GM23248 (cell line): ENCODE measurements at regions not wholly inside any gene's neighbourhood (a gene's known extent, or its start where the extent isn't known, plus 50 kb on each side); places are given as distances from the start of the nearest gene placed in this dataset.
"Not testable (repeated sequence)": the region's sequence is repeated elsewhere in the genome, so short reads cannot be mapped to it uniquely, and the experiment has no call there.

ENCODE experiments used
- DNase-seq: peaks from one replicate; pipeline ENCODE4 v3.0.0-alpha.2; 2015
- H2AFZ ChIP-seq: fragments of 200-600 bp; sonication (generic); 2 replicates; pipeline ENCODE4 v1.6.1; 2016; ENCODE audit warnings: antibody characterized with exemption
- H3F3A ChIP-seq: fragments of 200-600 bp; sonication (generic); 2 replicates; pipeline ENCODE4 v1.6.1; 2016; ENCODE audit warnings: mild to moderate bottlenecking, antibody characterized with exemption, mixed run types; ENCODE audit not compliant: insufficient read depth
- H3K27ac ChIP-seq: fragments of 200-600 bp; sonication (generic); 2 replicates; pipeline ENCODE4 v1.5.1; 2016; ENCODE audit warnings: mild to moderate bottlenecking
- H3K27me3 ChIP-seq: fragments of 200-600 bp; sonication (generic); replicated peaks from 2 replicates; pipeline ENCODE4 v1.6.1; 2016; ENCODE audit warnings: mild to moderate bottlenecking; ENCODE audit not compliant: insufficient read depth
- H3K36me3 ChIP-seq: fragments of 200-600 bp; sonication (generic); 2 replicates; pipeline ENCODE4 v1.6.1; 2016; ENCODE audit warnings: low read depth, mild to moderate bottlenecking
- H3K4me1 ChIP-seq: fragments of 200-600 bp; sonication (generic); 2 replicates; pipeline ENCODE4 v1.6.1; 2016; ENCODE audit warnings: mild to moderate bottlenecking; ENCODE audit not compliant: insufficient read depth
- H3K4me2 ChIP-seq: fragments of 200-600 bp; sonication (generic); one replicate; pipeline ENCODE4 v1.6.1; 2016; ENCODE audit warnings: mild to moderate bottlenecking; ENCODE audit not compliant: unreplicated experiment
- H3K4me3 ChIP-seq: fragments of 200-600 bp; sonication (generic); 2 replicates; pipeline ENCODE4 v1.5.1; 2016; ENCODE audit warnings: mild to moderate bottlenecking
- H3K79me2 ChIP-seq: fragments of 200-600 bp; sonication (generic); 2 replicates; pipeline ENCODE4 v1.6.1; 2016; ENCODE audit warnings: mild to moderate bottlenecking; ENCODE audit not compliant: insufficient read depth
- H3K9ac ChIP-seq: fragments of 200-600 bp; sonication (generic); 2 replicates; pipeline ENCODE4 v1.6.1; 2016; ENCODE audit warnings: mild to moderate bottlenecking
- H3K9me2 ChIP-seq: fragments of 200-600 bp; sonication (generic); 2 replicates; pipeline ENCODE4 v1.6.1; 2016; ENCODE audit warnings: mixed run types, mild to moderate bottlenecking, moderate library complexity; ENCODE audit not compliant: insufficient read depth
- H3K9me3 ChIP-seq: fragments of 200-600 bp; sonication (generic); one replicate; pipeline ENCODE4 v1.6.1; 2017; ENCODE audit warnings: low read depth
- H4K20me1 ChIP-seq: fragments of 200-600 bp; sonication (generic); 2 replicates; pipeline ENCODE4 v1.6.0; 2016; ENCODE audit not compliant: insufficient read depth
- EZH2 ChIP-seq: fragments of 200-600 bp; sonication (generic); IDR thresholded peaks from 2 replicates; pipeline ENCODE4 v1.6.1; 2018; ENCODE audit warnings: antibody characterized with exemption, mild to moderate bottlenecking; ENCODE audit not compliant: insufficient read depth, poor library complexity, severe bottlenecking
- EZH2phosphoT487 ChIP-seq: fragments of 200-600 bp; sonication (generic); IDR thresholded peaks from 2 replicates; pipeline ENCODE4 v1.6.1; 2018; ENCODE audit warnings: antibody characterized with exemption, moderate library complexity, mild to moderate bottlenecking, low read depth; ENCODE audit not compliant: insufficient read depth
- WGBS, 2 experiments: methylation state at CpG; one replicate each; pipeline ENCODE4 v1.1.6; 2015 to 2017; ENCODE audit warnings: low lambda C conversion rate in 2 of 2, low coverage in 1 of 2; ENCODE audit errors: missing lambda C conversion rate in 2 of 2; 5-methylcytosine and 5-hydroxymethylcytosine counted together
- in situ Hi-C: fragments of 300-500 bp; cut with MboI; formaldehyde crosslinking; loops from 2 replicates; pipeline ENCODE4 v1.15.0; 2020

GRCh38 chr10:46169736-46170135 lies 117.1 kb upstream of the ANTXRL start:
- Histone ChIP-seq H3K9me2 (no peaks in the 10 kb centered on the region), H3F3A (no peaks in the 10 kb centered on the region), H3K9me3 (no peaks in the 10 kb centered on the region), H3K36me3 (no peaks in the 10 kb centered on the region), H3K4me2 (no peak overlapping the region), H3K9ac (no peak overlapping the region), H3K4me3 (no peak overlapping the region), H2AFZ (no peak overlapping the region), H3K4me1 (no peaks in the 10 kb centered on the region), H3K27me3 (peaks cover 6% of the 10 kb centered on the region), H4K20me1 (no peaks in the 10 kb centered on the region), H3K27ac (no peak overlapping the region), H3K79me2 (no peaks in the 10 kb centered on the region)
- no peak for DNase-seq
- TF ChIP-seq EZH2phosphoT487 (no peak), EZH2 (no peak)
- in situ Hi-C loops = no loop called here

GRCh38 chr10:46170789-46171188 lies 116.0 kb upstream of the ANTXRL start:
- Histone ChIP-seq H3F3A (no peaks in the 10 kb centered on the region), H3K79me2 (no peaks in the 10 kb centered on the region), H3K9ac (no peak overlapping the region), H3K27ac (no peak overlapping the region), H4K20me1 (no peaks in the 10 kb centered on the region), H3K9me3 (no peaks in the 10 kb centered on the region), H3K4me3 (no peak overlapping the region), H3K27me3 (peaks cover 6% of the 10 kb centered on the region), H3K4me1 (no peaks in the 10 kb centered on the region), H3K4me2 (no peak overlapping the region), H3K36me3 (no peaks in the 10 kb centered on the region), H3K9me2 (no peaks in the 10 kb centered on the region), H2AFZ (no peak overlapping the region)
- DNase-seq = no peak
- TF ChIP-seq EZH2 (no peak), EZH2phosphoT487 (no peak)
- WGBS, 2 experiments = 25 to 31% methylated on average over 1 of the region's 1 CpG
- in situ Hi-C loops = no loop called here

GRCh38 chr10:46171661-46172060 lies 115.1 kb upstream of the ANTXRL start:
- Histone ChIP-seq H3K36me3 (no peaks in the 10 kb centered on the region), H3K9ac (no peak overlapping the region), H4K20me1 (no peaks in the 10 kb centered on the region), H3F3A (no peaks in the 10 kb centered on the region), H3K27ac (no peak overlapping the region), H3K27me3 (peaks cover 1% of the 10 kb centered on the region), H3K4me2 (no peak overlapping the region), H3K4me1 (no peaks in the 10 kb centered on the region), H3K9me2 (no peaks in the 10 kb centered on the region), H3K79me2 (no peaks in the 10 kb centered on the region), H3K4me3 (no peak overlapping the region), H2AFZ (no peak overlapping the region; the same call in 1 of the 2 replicates), H3K9me3 (no peaks in the 10 kb centered on the region)
- in situ Hi-C loops = no loop called here
- 7 to 9% methylated on average over 3 of the region's 3 CpGs for WGBS, 2 experiments
- no peak for DNase-seq
- no peak for TF ChIP-seq EZH2
- TF ChIP-seq EZH2phosphoT487 = no peak

GRCh38 chr10:46175296-46175695 lies 111.5 kb upstream of the ANTXRL start:
- Histone ChIP-seq H2AFZ (no peak overlapping the region), H4K20me1 (no peaks in the 10 kb centered on the region), H3K9me2 (no peaks in the 10 kb centered on the region), H3K4me1 (no peaks in the 10 kb centered on the region), H3K4me2 (no peak overlapping the region), H3K9ac (no peak overlapping the region), H3K27ac (no peak overlapping the region), H3F3A (no peaks in the 10 kb centered on the region), H3K4me3 (no peak overlapping the region), H3K79me2 (no peaks in the 10 kb centered on the region), H3K27me3 (peaks cover 6% of the 10 kb centered on the region), H3K9me3 (no peaks in the 10 kb centered on the region), H3K36me3 (no peaks in the 10 kb centered on the region)
- WGBS, 2 experiments = 16 to 25% methylated on average over 1 of the region's 1 CpG
- no peak for DNase-seq
- in situ Hi-C loops = no loop called here
- no peak for TF ChIP-seq EZH2phosphoT487

GRCh38 chr10:46175831-46176230 lies 111.0 kb upstream of the ANTXRL start:
- TF ChIP-seq EZH2 = no peak
- no peak for TF ChIP-seq EZH2phosphoT487
- Histone ChIP-seq H4K20me1 (no peaks in the 10 kb centered on the region), H3K36me3 (no peaks in the 10 kb centered on the region), H3K4me1 (no peaks in the 10 kb centered on the region), H3F3A (no peaks in the 10 kb centered on the region), H3K4me3 (no peak overlapping the region), H3K4me2 (no peak overlapping the region), H3K9me2 (no peaks in the 10 kb centered on the region), H3K79me2 (no peaks in the 10 kb centered on the region), H3K27me3 (peaks cover 6% of the 10 kb centered on the region), H3K9ac (no peak overlapping the region), H2AFZ (no peak overlapping the region), H3K9me3 (no peaks in the 10 kb centered on the region), H3K27ac (no peak overlapping the region)
- in situ Hi-C loops = no loop called here
- DNase-seq = no peak

- DNase-seq, H3K4me3 ChIP-seq, H4K20me1 ChIP-seq, H3K27me3 ChIP-seq, H3K9me3 ChIP-seq, H3K4me1 ChIP-seq, H3K9ac ChIP-seq, H2AFZ ChIP-seq, in situ Hi-C loops, H3K27ac ChIP-seq, H3K79me2 ChIP-seq, H3K36me3 ChIP-seq, H3F3A ChIP-seq, H3K4me2 ChIP-seq, H3K9me2 ChIP-seq: not testable (repeated sequence)
- WGBS, 2 experiments = 58 to 67% methylated on average over 3 of the region's 3 CpGs
These were observed 99.4 kb upstream of the ANTXRL start for GRCh38 chr10:46187431-46187830.
